Endothelial cell of umbilical vein (primary cell): ENCODE measurements at regions not wholly inside any gene's neighbourhood (a gene's known extent, or its start where the extent isn't known, plus 50 kb on each side); places are given as distances from the start of the nearest gene placed in this dataset.

Experiments used
- BruUV-seq: library from RNA; stranded (reverse); fragments of 400-500 nt; replicated peaks from 2 replicates; lab custom pipeline; 2021; lab: Mats Ljungman, UMichigan
- CTCF ChIA-PET: fragments of 300-600, 350-600 bp; sonication (Branson Sonifier 250); formaldehyde crosslinking; loops from one replicate; lab custom pipeline; 2021; ENCODE audit warnings: antibody characterized with exemption, inconsistent platforms; lab: Charles Lee
- POLR2A ChIA-PET: fragments of 300-600, 350-600 bp; sonication (Branson Sonifier 250); formaldehyde crosslinking; loops from one replicate; lab custom pipeline; 2021; ENCODE audit warnings: antibody characterized with exemption, inconsistent platforms; lab: Charles Lee
- DNase-seq: peaks from one replicate; pipeline ENCODE4 v3.0.0-alpha.2; 2011; ENCODE audit warnings: low read depth, low spot score
- FAIRE-seq: peaks from 2 replicates; lab custom pipeline; 2011; peaks lifted over from hg19 to GRCh38; lab: Jason Lieb, UNC
- H2AFZ ChIP-seq: 2 replicates; pipeline ENCODE4 v1.6.0; 2012; ENCODE audit warnings: low read depth, low read length, control low read depth, inconsistent platforms
- H3K27ac ChIP-seq: 2 replicates; pipeline ENCODE4 v1.5.1; 2011; ENCODE audit warnings: low read depth, mild to moderate bottlenecking, control low read depth, low read length, moderate library complexity; ENCODE audit not compliant: insufficient read depth
- H3K27me3 ChIP-seq, 2 experiments: 2 replicates each; pipeline versions ENCODE4 v1.6.0 to v1.6.1; 2011; ENCODE audit warnings: low read length in 2 of 2, mixed read lengths in 1 of 2; ENCODE audit not compliant: control insufficient read depth in 2 of 2, insufficient read depth in 2 of 2
- H3K36me3 ChIP-seq, 2 experiments: 2 replicates in 1 of 2; 3 replicates in 1 of 2; pipeline ENCODE4 v1.5.1; 2011; ENCODE audit warnings: low read length in 2 of 2, mild to moderate bottlenecking in 1 of 2, moderate library complexity in 1 of 2; ENCODE audit not compliant: control insufficient read depth in 2 of 2, insufficient read depth in 2 of 2; ENCODE audit errors: extremely low read depth in 1 of 2
- H3K4me1 ChIP-seq: 3 replicates; pipeline ENCODE4 v1.5.1; 2011; ENCODE audit warnings: mild to moderate bottlenecking, low read length; ENCODE audit not compliant: control insufficient read depth, insufficient read depth; ENCODE audit errors: extremely low read depth
- H3K4me2 ChIP-seq: 2 replicates; pipeline ENCODE4 v1.6.1; 2011; ENCODE audit warnings: low read length, control low read depth, mixed read lengths; ENCODE audit not compliant: insufficient read depth
- H3K4me3 ChIP-seq, 3 experiments: fragments of 200-600 bp in 1 of 3; sonication (generic), shearing (Covaris generic) in 1 of 3; replicated peaks in 1 of 3; 2 replicates each; pipeline ENCODE4 v1.5.1; 2011 to 2016; ENCODE audit warnings: control low read depth in 3 of 3, low read length in 3 of 3, mild to moderate bottlenecking in 2 of 3, inconsistent platforms in 1 of 3, low read depth in 1 of 3, moderate library complexity in 1 of 3; ENCODE audit not compliant: insufficient read depth in 1 of 3
- H3K79me2 ChIP-seq: 2 replicates; pipeline ENCODE4 v1.6.0; 2012; ENCODE audit warnings: low read length, inconsistent platforms; ENCODE audit not compliant: control insufficient read depth, insufficient read depth
- H3K9ac ChIP-seq: replicated peaks from 2 replicates; pipeline ENCODE3; 2011; ENCODE audit warnings: low read length, control low read depth; ENCODE audit not compliant: insufficient read depth; ENCODE audit errors: extremely low read depth
- H3K9me1 ChIP-seq: replicated peaks from 3 replicates; pipeline ENCODE4 v1.6.0; 2011; ENCODE audit warnings: mild to moderate bottlenecking, low read length; ENCODE audit not compliant: control insufficient read depth, insufficient read depth; ENCODE audit errors: extremely low read depth
- H3K9me3 ChIP-seq: replicated peaks from 2 replicates; pipeline ENCODE4 v1.5.1; 2012; ENCODE audit warnings: low read length, inconsistent platforms; ENCODE audit not compliant: control insufficient read depth, insufficient read depth
- H4K20me1 ChIP-seq: replicated peaks from 2 replicates; pipeline ENCODE3; 2011; ENCODE audit warnings: mild to moderate bottlenecking, low read length; ENCODE audit not compliant: control insufficient read depth, insufficient read depth; ENCODE audit errors: extremely low read depth
- EZH2 ChIP-seq: IDR thresholded peaks from 2 replicates; pipeline ENCODE4 v1.6.1; 2012; ENCODE audit warnings: borderline replicate concordance, low read depth, mild to moderate bottlenecking, moderate library complexity, low read length, inconsistent platforms; ENCODE audit not compliant: severe bottlenecking
- GATA2 ChIP-seq: IDR thresholded peaks from 2 replicates; pipeline ENCODE4 v1.7.0; 2011; ENCODE audit warnings: low read depth, mild to moderate bottlenecking, moderate library complexity, mixed read lengths, low read length; ENCODE audit not compliant: insufficient read length, insufficient read depth
- JUN ChIP-seq: IDR thresholded peaks from 2 replicates; pipeline ENCODE4 v1.6.1; 2011; ENCODE audit warnings: borderline replicate concordance, low read depth; ENCODE audit not compliant: insufficient read length, insufficient read depth
- POLR2A ChIP-seq: IDR thresholded peaks from 2 replicates; pipeline ENCODE4 v1.6.1; 2012; ENCODE audit warnings: low read depth, mild to moderate bottlenecking, control low read depth, low read length
- dilution Hi-C: fragments of 300-500 bp; cut with MboI; formaldehyde crosslinking; loops from one replicate; pipeline ENCODE4 v1.15.0; 2019; ENCODE audit warnings: low sequenced_read_pairs; ENCODE audit not compliant: extremely low pct_ligation_motif_present
- intact Hi-C: fragments of 100-400 bp; cut with micrococcal nuclease; formaldehyde crosslinking; loops from one replicate; pipeline ENCODE4 v1.10.0; 2022
- TF ChIP-seq, protein P1 (sequence below): IDR thresholded peaks from 2 replicates; pipeline ENCODE4 v1.6.1; 2011; ENCODE audit not compliant: insufficient read depth, insufficient read length

GRCh38 chr3:159843840-159844730, 144.6 kb upstream of the IL12A start:
- TF ChIP-seq GATA2 (no peak), POLR2A (no peak), JUN (no peak)
- TF ChIP-seq, protein P1, sequence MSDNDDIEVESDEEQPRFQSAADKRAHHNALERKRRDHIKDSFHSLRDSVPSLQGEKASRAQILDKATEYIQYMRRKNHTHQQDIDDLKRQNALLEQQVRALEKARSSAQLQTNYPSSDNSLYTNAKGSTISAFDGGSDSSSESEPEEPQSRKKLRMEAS = no peak
- Histone ChIP-seq H3K4me2 (peak overlapping the region; percentile 17), H3K36me3 (no peaks in the 10 kb centered on the region), H3K9me1 (no peaks in the 10 kb centered on the region), H3K79me2 (peaks cover 73% of the 10 kb centered on the region), H3K4me3 (no peak overlapping the region), H4K20me1 (no peaks in the 10 kb centered on the region), H3K4me1 (peaks cover 20% of the 10 kb centered on the region), H3K9ac (no peak overlapping the region), H3K27ac (no peak overlapping the region), H2AFZ (peak overlapping the region; percentile 52), H3K9me3 (no peaks in the 10 kb centered on the region), H3K27me3 (no peaks in the 10 kb centered on the region)
- POLR2A ChIA-PET = interaction anchor here (0.6 to 1.3 kb wide), 2 partner anchors 9 to 1182 kb away, joined by 3 to 7 read pairs; no protein-coding TSS in a partner anchor
- DNase-seq (peak; percentile 72), FAIRE-seq (no peak)
- intact Hi-C loops = no loop called here
- BruUV-seq = no TSS peak
- dilution Hi-C loops = no loop called here
- CTCF ChIA-PET = interaction anchor here (0.8 to 1.8 kb wide), 4 partner anchors 9 to 85 kb away, joined by 3 to 16 read pairs (median 3); no protein-coding TSS in a partner anchor

DNA sequence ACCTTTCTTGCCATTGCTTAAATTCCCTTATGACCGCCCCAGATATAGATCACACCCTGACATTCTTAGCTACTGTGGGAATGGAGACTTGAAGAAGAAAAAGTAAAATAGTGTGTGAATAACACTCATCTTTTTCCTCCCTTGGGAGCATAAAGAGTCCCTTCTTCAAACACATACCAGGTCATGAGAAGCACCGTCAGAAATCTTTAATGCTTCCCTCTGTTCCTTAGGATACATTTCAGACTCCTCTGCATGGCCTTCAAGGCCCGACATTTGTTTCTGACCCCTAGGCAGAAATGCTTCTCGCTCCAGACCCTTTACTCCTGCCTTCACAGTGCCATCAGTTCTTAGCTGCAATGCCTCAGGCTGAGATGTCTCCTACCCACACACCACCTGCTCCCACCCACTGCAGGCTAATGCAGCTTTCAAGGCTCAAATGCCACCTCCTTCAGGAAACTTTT, 143.8 kb upstream of the IL12A start:
- intact Hi-C loops (no loop called here), dilution Hi-C loops (no loop called here)
- no peak overlapping the region for H3K4me2 ChIP-seq
- no peak overlapping the region for H3K27ac ChIP-seq
- H3K9me3 ChIP-seq = no peaks in the 10 kb centered on the region
- TF ChIP-seq EZH2 = no peak
- POLR2A ChIA-PET = interaction anchor here (0.6 to 1.3 kb wide), 2 partner anchors 8 to 52 kb away, joined by 3 to 7 read pairs; no protein-coding TSS in a partner anchor
- no peaks in the 10 kb centered on the region for H4K20me1 ChIP-seq
- peaks cover 74% of the 10 kb centered on the region for H3K79me2 ChIP-seq
- no peak overlapping the region for H3K9ac ChIP-seq
- no peak overlapping the region for H3K4me3 ChIP-seq
- H3K36me3 ChIP-seq = no peaks in the 10 kb centered on the region
- DNase-seq = no peak
- no peak overlapping the region for H2AFZ ChIP-seq
- CTCF ChIA-PET = interaction anchor here (0.8 to 1.8 kb wide), 4 partner anchors 8 to 84 kb away, joined by 3 to 16 read pairs (median 3); no protein-coding TSS in a partner anchor
- H3K4me1 ChIP-seq = peaks cover 15% of the 10 kb centered on the region
- BruUV-seq = no TSS peak
- H3K9me1 ChIP-seq = no peaks in the 10 kb centered on the region
- no peak for FAIRE-seq
- H3K27me3 ChIP-seq = no peaks in the 10 kb centered on the region
